OCI-LY1 (cell line): ENCODE measurements at regions not wholly inside any gene's neighbourhood (a gene's known extent, or its start where the extent isn't known, plus 50 kb on each side); places are given as distances from the start of the nearest gene placed in this dataset.

Source experiments
- H2AFZ ChIP-seq: fragments of 200-600 bp; sonication (generic), shearing (Covaris generic); 2 replicates; pipeline ENCODE4 v1.6.0; 2014; ENCODE audit warnings: antibody characterized with exemption, mild to moderate bottlenecking, low read length
- H3F3A ChIP-seq: fragments of 200-600 bp; sonication (generic), shearing (Covaris generic); 2 replicates; pipeline ENCODE4 v1.6.0; 2014; ENCODE audit warnings: mild to moderate bottlenecking, antibody characterized with exemption, low read length, moderate library complexity; ENCODE audit not compliant: insufficient read depth
- H3K27ac ChIP-seq: fragments of 200-600 bp; sonication (generic); 2 replicates; pipeline ENCODE4 v1.5.1; 2014; ENCODE audit warnings: low read length, mixed run types, mild to moderate bottlenecking, low read depth; ENCODE audit not compliant: poor library complexity, severe bottlenecking
- H3K27me3 ChIP-seq: fragments of 200-600 bp; sonication (generic); 2 replicates; pipeline ENCODE4 v1.6.0; 2014; ENCODE audit warnings: antibody characterized with exemption, mild to moderate bottlenecking, low read length, moderate library complexity; ENCODE audit not compliant: insufficient read depth
- H3K36me3 ChIP-seq: fragments of 200-600 bp; sonication (generic); 2 replicates; pipeline ENCODE4 v1.6.1; 2014; ENCODE audit warnings: mild to moderate bottlenecking, antibody characterized with exemption, low read length, moderate library complexity, mixed read lengths; ENCODE audit not compliant: insufficient read depth
- H3K4me1 ChIP-seq: fragments of 200-600 bp; sonication (generic); 2 replicates; pipeline ENCODE4 v1.5.1; 2014; ENCODE audit warnings: mild to moderate bottlenecking, low read length, moderate library complexity; ENCODE audit not compliant: insufficient read depth, severe bottlenecking
- H3K4me2 ChIP-seq: fragments of 200-600 bp; sonication (generic), shearing (Covaris generic); 2 replicates; pipeline ENCODE4 v1.6.1; 2014; ENCODE audit warnings: low read length
- H3K4me3 ChIP-seq: fragments of 200-600 bp; sonication (generic); 2 replicates; pipeline ENCODE4 v1.5.1; 2014; ENCODE audit warnings: low read length, low read depth, mild to moderate bottlenecking, mixed read lengths; ENCODE audit not compliant: poor library complexity, severe bottlenecking
- H3K79me2 ChIP-seq: fragments of 200-600 bp; shearing (Covaris generic); 2 replicates; pipeline ENCODE4 v1.6.1; 2016; ENCODE audit warnings: mixed run types, low read length, mixed read lengths; ENCODE audit not compliant: insufficient read depth
- H3K9ac ChIP-seq: fragments of 200-600 bp; sonication (generic), shearing (Covaris generic); 2 replicates; pipeline ENCODE4 v1.6.1; 2014; ENCODE audit warnings: mild to moderate bottlenecking, low read length, mixed read lengths
- H3K9me2 ChIP-seq: fragments of 200-600 bp; sonication (generic), shearing (Covaris generic); 2 replicates; pipeline ENCODE4 v1.6.1; 2014; ENCODE audit warnings: low read depth, mild to moderate bottlenecking, low read length, mixed read lengths
- H3K9me3 ChIP-seq: fragments of 200-600 bp; shearing (Covaris generic); 2 replicates; pipeline ENCODE4 v1.6.1; 2014; ENCODE audit warnings: low read length, mixed read lengths
- H4K20me1 ChIP-seq: fragments of 200-600 bp; sonication (generic), shearing (Covaris generic); 2 replicates; pipeline ENCODE4 v1.6.0; 2016; ENCODE audit warnings: mild to moderate bottlenecking, low read length; ENCODE audit not compliant: insufficient read depth
- CTCF ChIP-seq: fragments of 200-600 bp; sonication (generic), shearing (Covaris generic); IDR thresholded peaks from 2 replicates; pipeline ENCODE4 v1.5.1; 2017; ENCODE audit warnings: mild to moderate bottlenecking, antibody characterized with exemption, low read length, moderate library complexity, mixed read lengths
- EZH2 ChIP-seq: fragments of 200-600 bp; sonication (generic), shearing (Covaris generic); IDR thresholded peaks from 2 replicates; pipeline ENCODE4 v1.8.0; 2017; ENCODE audit warnings: borderline replicate concordance, mixed run types, mild to moderate bottlenecking, antibody characterized with exemption, low read length, moderate library complexity, mixed read lengths

GRCh38 chr4:60019180-60019579 lies 1180.9 kb upstream of the ADGRL3 start:
- Histone ChIP-seq H3K4me2 (no peak overlapping the region), H4K20me1 (no peaks in the 10 kb centered on the region), H3K27ac (no peak overlapping the region), H3F3A (no peaks in the 10 kb centered on the region), H3K9me3 (no peaks in the 10 kb centered on the region), H3K9me2 (no peaks in the 10 kb centered on the region), H2AFZ (no peak overlapping the region), H3K27me3 (no peaks in the 10 kb centered on the region), H3K4me1 (no peaks in the 10 kb centered on the region), H3K79me2 (no peaks in the 10 kb centered on the region), H3K36me3 (no peaks in the 10 kb centered on the region), H3K9ac (no peak overlapping the region), H3K4me3 (no peak overlapping the region)
- TF ChIP-seq CTCF, result no peak
- TF ChIP-seq EZH2, result no peak

- Histone ChIP-seq H3K4me2 (no peak overlapping the region), H3F3A (no peaks in the 10 kb centered on the region), H4K20me1 (no peaks in the 10 kb centered on the region), H3K36me3 (no peaks in the 10 kb centered on the region), H3K9me2 (no peaks in the 10 kb centered on the region), H3K27ac (no peak overlapping the region), H3K4me1 (no peaks in the 10 kb centered on the region), H3K79me2 (no peaks in the 10 kb centered on the region), H3K9me3 (no peaks in the 10 kb centered on the region), H3K9ac (no peak overlapping the region), H3K4me3 (no peak overlapping the region), H3K27me3 (no peaks in the 10 kb centered on the region), H2AFZ (no peak overlapping the region)
- TF ChIP-seq EZH2 (no peak), CTCF (no peak)
Observed at GRCh38 chr4:60019946-60020345, 1180.2 kb upstream of the ADGRL3 start.

- Histone ChIP-seq H4K20me1 (no peaks in the 10 kb centered on the region), H2AFZ (no peak overlapping the region), H3K9me3 (no peaks in the 10 kb centered on the region), H3K9me2 (no peaks in the 10 kb centered on the region), H3F3A (no peaks in the 10 kb centered on the region), H3K79me2 (no peaks in the 10 kb centered on the region), H3K4me2 (no peak overlapping the region), H3K36me3 (no peaks in the 10 kb centered on the region), H3K4me1 (no peaks in the 10 kb centered on the region), H3K9ac (no peak overlapping the region), H3K27ac (no peak overlapping the region), H3K27me3 (no peaks in the 10 kb centered on the region), H3K4me3 (no peak overlapping the region)
- TF ChIP-seq EZH2, result no peak
- no peak for TF ChIP-seq CTCF
Observed at GRCh38 chr4:60020389-60020788, 1179.7 kb upstream of the ADGRL3 start.
